Suprapubic skin (tissue), 4 donors: ENCODE measurements at regions not wholly inside any gene's neighbourhood (a gene's known extent, or its start where the extent isn't known, plus 50 kb on each side); places are given as distances from the start of the nearest gene placed in this dataset.

Experiments
- EP300 ChIP-seq: sonication (generic); formaldehyde crosslinking; IDR thresholded peaks from one replicate; pipeline ENCODE4 v1.6.1; 2017; ENCODE audit warnings: antibody characterized with exemption
- POLR2A ChIP-seq, 2 donors: fragments of 450-650 bp; IDR thresholded peaks; one replicate each; pipeline ENCODE4 v1.6.1; 2017; ENCODE audit warnings: antibody characterized with exemption in 2 of 2, mild to moderate bottlenecking in 2 of 2, moderate library complexity in 2 of 2
- POLR2AphosphoS5 ChIP-seq, 3 donors: sonication (generic); formaldehyde crosslinking; IDR thresholded peaks; one replicate each; pipeline ENCODE4 v1.6.1; 2017; ENCODE audit warnings: antibody characterized with exemption in 3 of 3
- TF ChIP-seq, protein P1 (sequence below), 2 donors: fragments of 200-600 bp in 1 of 2; fragments of 450-650 bp in 1 of 2; sonication (generic) in 1 of 2; IDR thresholded peaks; one replicate each; pipeline ENCODE4 v1.5.1; 2016 to 2019; ENCODE audit warnings: antibody characterized with exemption in 2 of 2, mild to moderate bottlenecking in 1 of 2, moderate library complexity in 1 of 2

DNA sequence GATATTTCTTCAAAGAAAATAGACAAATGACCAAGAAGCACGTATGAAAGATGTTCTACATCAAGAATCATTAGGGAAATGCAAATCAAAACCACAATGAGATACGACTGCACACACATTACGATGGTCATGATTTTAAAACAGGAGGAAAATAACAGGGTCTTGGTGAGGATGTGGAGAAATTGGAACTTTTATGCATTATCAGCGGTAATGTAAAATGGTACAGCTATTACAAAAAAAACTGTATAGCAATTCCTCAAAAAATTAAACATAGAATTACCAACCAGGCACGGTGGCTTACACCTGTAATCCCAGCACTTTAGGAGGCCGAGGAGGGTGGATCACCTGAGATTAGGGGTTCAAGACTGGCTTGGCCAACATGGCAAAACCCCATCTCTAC lies 178.8 kb upstream of the NEBL start:
- TF ChIP-seq POLR2A (IDR thresholded peaks at IDR 0.05) (no peak), POLR2AphosphoS5 (IDR thresholded peaks at IDR 0.05) (no peak), EP300 (no peak)
- TF ChIP-seq, protein P1, sequence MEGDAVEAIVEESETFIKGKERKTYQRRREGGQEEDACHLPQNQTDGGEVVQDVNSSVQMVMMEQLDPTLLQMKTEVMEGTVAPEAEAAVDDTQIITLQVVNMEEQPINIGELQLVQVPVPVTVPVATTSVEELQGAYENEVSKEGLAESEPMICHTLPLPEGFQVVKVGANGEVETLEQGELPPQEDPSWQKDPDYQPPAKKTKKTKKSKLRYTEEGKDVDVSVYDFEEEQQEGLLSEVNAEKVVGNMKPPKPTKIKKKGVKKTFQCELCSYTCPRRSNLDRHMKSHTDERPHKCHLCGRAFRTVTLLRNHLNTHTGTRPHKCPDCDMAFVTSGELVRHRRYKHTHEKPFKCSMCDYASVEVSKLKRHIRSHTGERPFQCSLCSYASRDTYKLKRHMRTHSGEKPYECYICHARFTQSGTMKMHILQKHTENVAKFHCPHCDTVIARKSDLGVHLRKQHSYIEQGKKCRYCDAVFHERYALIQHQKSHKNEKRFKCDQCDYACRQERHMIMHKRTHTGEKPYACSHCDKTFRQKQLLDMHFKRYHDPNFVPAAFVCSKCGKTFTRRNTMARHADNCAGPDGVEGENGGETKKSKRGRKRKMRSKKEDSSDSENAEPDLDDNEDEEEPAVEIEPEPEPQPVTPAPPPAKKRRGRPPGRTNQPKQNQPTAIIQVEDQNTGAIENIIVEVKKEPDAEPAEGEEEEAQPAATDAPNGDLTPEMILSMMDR (IDR thresholded peaks at IDR 0.05): no peak
